ENCODE measurements at regions not wholly inside any gene's neighbourhood (a gene's known extent, or its start where the extent isn't known, plus 50 kb on each side); places are given as distances from the start of the nearest gene placed in this dataset.
"Not testable (repeated sequence)": the region's sequence is repeated elsewhere in the genome, so short reads cannot be mapped to it uniquely, and the experiment has no call there.

- CTCF ChIA-PET = no interaction called here
- Mint-ChIP-seq H3K9me3 (peaks cover 18% of the 10 kb centered on the region), H3K36me3 (ENCODE audit: low read depth) (no peaks in the 10 kb centered on the region), H3K27ac (no peak overlapping the region), H3K4me1 (ENCODE audit: low read depth) (no peaks in the 10 kb centered on the region), H3K27me3 (no peaks in the 10 kb centered on the region), H3K4me3 (no peak overlapping the region)
- H3K27me3 ChIP-seq (ENCODE audit: control insufficient read depth in 1 of 2, insufficient read depth in 2 of 2, low read length in 2 of 2) = no peaks in the 10 kb centered on the region
- H3K9me3 ChIP-seq (ENCODE audit: control insufficient read depth in 1 of 2, insufficient read depth in 1 of 2, low read length in 2 of 2) = peaks cover 7% of the 10 kb centered on the region in 2 experiments
- ATAC-seq (ENCODE audit: poor library complexity) (no peak), DNase-seq (no peak)
- H3K4me3 ChIP-seq (ENCODE audit: low read length) = no peak overlapping the region
- no peak for TF ChIP-seq CTCF (IDR thresholded peaks at IDR 0.05)
- H3K27ac ChIP-seq (ENCODE audit: low read depth in 1 of 2, low read length in 2 of 2) = no peak overlapping the region
- no peaks in the 10 kb centered on the region for H3K36me3 ChIP-seq (ENCODE audit: insufficient read depth, low read length)
- intact Hi-C loops (cut with DNase I, micrococcal nuclease) = no loop called here
- POLR2A ChIA-PET = no interaction called here
- no peaks in the 10 kb centered on the region for H3K4me1 ChIP-seq (ENCODE audit: insufficient read depth, low read length)
These were observed 546.0 kb upstream of the RGMB start for GRCh38 chr5:98227489-98227888.

GRCh38 chr5:98231089-98231488, 542.4 kb upstream of the RGMB start:
- H3K27me3 ChIP-seq (ENCODE audit: control insufficient read depth in 1 of 2, insufficient read depth in 2 of 2, low read length in 2 of 2) = no peaks in the 10 kb centered on the region
- Mint-ChIP-seq H3K9me3 (peaks cover 18% of the 10 kb centered on the region), H3K27me3 (no peaks in the 10 kb centered on the region), H3K36me3 (ENCODE audit: low read depth) (no peaks in the 10 kb centered on the region), H3K27ac (no peak overlapping the region), H3K4me3 (no peak overlapping the region), H3K4me1 (ENCODE audit: low read depth) (no peaks in the 10 kb centered on the region)
- TF ChIP-seq CTCF (IDR thresholded peaks at IDR 0.05) = no peak
- H3K4me1 ChIP-seq (ENCODE audit: insufficient read depth, low read length) = no peaks in the 10 kb centered on the region
- peaks cover 7% of the 10 kb centered on the region in 2 experiments for H3K9me3 ChIP-seq (ENCODE audit: control insufficient read depth in 1 of 2, insufficient read depth in 1 of 2, low read length in 2 of 2)
- CTCF ChIA-PET = no interaction called here
- H3K27ac ChIP-seq (ENCODE audit: low read depth in 1 of 2, low read length in 2 of 2) = no peak overlapping the region
- intact Hi-C loops (cut with DNase I, micrococcal nuclease) = no loop called here
- no peak for DNase-seq
- no peaks in the 10 kb centered on the region for H3K36me3 ChIP-seq (ENCODE audit: insufficient read depth, low read length)
- ATAC-seq (ENCODE audit: poor library complexity) = no peak
- no peak overlapping the region for H3K4me3 ChIP-seq (ENCODE audit: low read length)
- POLR2A ChIA-PET = no interaction called here

- H3K4me3 Mint-ChIP-seq; POLR2A ChIA-PET; H3K27ac ChIP-seq (ENCODE audit: low read depth in 1 of 2, low read length in 2 of 2); DNase-seq; CTCF ChIA-PET; H3K4me3 ChIP-seq (ENCODE audit: low read length); H3K27me3 Mint-ChIP-seq; H3K4me1 Mint-ChIP-seq (ENCODE audit: low read depth); H3K4me1 ChIP-seq (ENCODE audit: insufficient read depth, low read length); H3K9me3 ChIP-seq (ENCODE audit: control insufficient read depth in 1 of 2, insufficient read depth in 1 of 2, low read length in 2 of 2); ATAC-seq (ENCODE audit: poor library complexity); H3K36me3 Mint-ChIP-seq (ENCODE audit: low read depth); H3K36me3 ChIP-seq (ENCODE audit: insufficient read depth, low read length); H3K27me3 ChIP-seq (ENCODE audit: control insufficient read depth in 1 of 2, insufficient read depth in 2 of 2, low read length in 2 of 2); intact Hi-C loops (cut with DNase I, micrococcal nuclease); H3K27ac Mint-ChIP-seq: not testable (repeated sequence)
- peaks cover 17% of the 10 kb centered on the region for H3K9me3 Mint-ChIP-seq
These were observed 535.7 kb upstream of the RGMB start for GRCh38 chr5:98237794-98238193.

- no peak overlapping the region for H3K27ac Mint-ChIP-seq
- no peak for TF ChIP-seq CTCF (IDR thresholded peaks at IDR 0.05)
- intact Hi-C loops (cut with DNase I, micrococcal nuclease) = no loop called here
- H3K27ac ChIP-seq (ENCODE audit: low read depth in 1 of 2, low read length in 2 of 2) = no peak overlapping the region
- H3K27me3 ChIP-seq (ENCODE audit: control insufficient read depth in 1 of 2, insufficient read depth in 2 of 2, low read length in 2 of 2) = no peaks in the 10 kb centered on the region
- H3K4me1 Mint-ChIP-seq (ENCODE audit: low read depth) = no peaks in the 10 kb centered on the region
- no peaks in the 10 kb centered on the region for H3K9me3 ChIP-seq (ENCODE audit: control insufficient read depth in 1 of 2, insufficient read depth in 1 of 2, low read length in 2 of 2)
- H3K36me3 ChIP-seq (ENCODE audit: insufficient read depth, low read length) = no peaks in the 10 kb centered on the region
- no peak overlapping the region for H3K4me3 ChIP-seq (ENCODE audit: low read length)
- no peaks in the 10 kb centered on the region for H3K36me3 Mint-ChIP-seq (ENCODE audit: low read depth)
- no peak for DNase-seq
- H3K27me3 Mint-ChIP-seq = no peaks in the 10 kb centered on the region
- CTCF ChIA-PET = no interaction called here
- POLR2A ChIA-PET = no interaction called here
- H3K4me1 ChIP-seq (ENCODE audit: insufficient read depth, low read length) = no peaks in the 10 kb centered on the region
- peaks cover 5% of the 10 kb centered on the region for H3K9me3 Mint-ChIP-seq
- no peak overlapping the region for H3K4me3 Mint-ChIP-seq
- ATAC-seq (ENCODE audit: poor library complexity) = no peak
These were observed 529.5 kb upstream of the RGMB start for GRCh38 chr5:98243972-98244371.
